22Rv1 (cell line): ENCODE measurements at regions not wholly inside any gene's neighbourhood (a gene's known extent, or its start where the extent isn't known, plus 50 kb on each side); places are given as distances from the start of the nearest gene placed in this dataset.

ENCODE experiments used
- CTCF ChIP-seq: fragments of 450-650 bp; IDR thresholded peaks from 2 replicates; pipeline ENCODE4 v1.5.1; 2017; ENCODE audit warnings: mild to moderate bottlenecking
- ZFX ChIP-seq: fragments of 450-650 bp; IDR thresholded peaks from 2 replicates; pipeline ENCODE4 v1.6.1; 2017; ENCODE audit warnings: antibody characterized with exemption, borderline replicate concordance

- TF ChIP-seq CTCF (no peak), ZFX (no peak)
Measured at GRCh38 chr1:121483961-121484424, 299.2 kb downstream of the SRGAP2C start.
